GM15510 (cell line): ENCODE measurements at regions not wholly inside any gene's neighbourhood (a gene's known extent, or its start where the extent isn't known, plus 50 kb on each side); places are given as distances from the start of the nearest gene placed in this dataset.

ENCODE experiments used
- POLR2A ChIP-seq: IDR thresholded peaks from 3 replicates; pipeline ENCODE4 v1.6.1; 2011; ENCODE audit warnings: borderline replicate concordance; ENCODE audit not compliant: insufficient read length; ENCODE audit errors: extremely low read depth

- TF ChIP-seq POLR2A = no peak
Observed at GRCh38 chr13:73993661-73994060, 140.5 kb downstream of the KLF12 start.

GRCh38 chr13:73991884-73992283 lies 142.3 kb downstream of the KLF12 start:
- TF ChIP-seq POLR2A = no peak

- TF ChIP-seq POLR2A = no peak
Observed at GRCh38 chr13:73991384-73991783, 142.8 kb downstream of the KLF12 start.

GRCh38 chr13:73989244-73989843 lies 144.9 kb downstream of the KLF12 start:
- TF ChIP-seq POLR2A = no peak

- TF ChIP-seq POLR2A = no peak
Observed at GRCh38 chr13:73988461-73988860, 145.7 kb downstream of the KLF12 start.

- TF ChIP-seq POLR2A = no peak
Observed at GRCh38 chr13:73987618-73988017, 146.6 kb downstream of the KLF12 start.

- TF ChIP-seq POLR2A = no peak
Observed at GRCh38 chr13:73985783-73986182, 148.4 kb downstream of the KLF12 start.

- TF ChIP-seq POLR2A = no peak
Observed at GRCh38 chr13:73984949-73985691, 149.1 kb downstream of the KLF12 start.

GRCh38 chr13:73984201-73984600 lies 150.0 kb downstream of the KLF12 start:
- TF ChIP-seq POLR2A = no peak

GRCh38 chr13:73983109-73983508 lies 151.1 kb downstream of the KLF12 start:
- no peak for TF ChIP-seq POLR2A

- no peak for TF ChIP-seq POLR2A
Observed at GRCh38 chr13:73981595-73981994, 152.6 kb downstream of the KLF12 start.

GRCh38 chr13:73975767-73976166 lies 158.4 kb downstream of the KLF12 start:
- TF ChIP-seq POLR2A = no peak

- TF ChIP-seq POLR2A = no peak
Observed at GRCh38 chr13:73974051-73974450, 160.2 kb downstream of the KLF12 start.

- TF ChIP-seq POLR2A = no peak
Observed at GRCh38 chr13:73973156-73973555, 161.0 kb downstream of the KLF12 start.

- no peak for TF ChIP-seq POLR2A
Observed at GRCh38 chr13:73972545-73972944, 161.7 kb downstream of the KLF12 start.

GRCh38 chr13:73971481-73971880 lies 162.7 kb downstream of the KLF12 start:
- TF ChIP-seq POLR2A = no peak
